ENCODE measurements at regions not wholly inside any gene's neighbourhood (a gene's known extent, or its start where the extent isn't known, plus 50 kb on each side); places are given as distances from the start of the nearest gene placed in this dataset.

- peak overlapping the region in 1 of 2 donors; percentile 32 for H3K4me3 Mint-ChIP-seq
Observed at GRCh38 chr11:116421529-116422185, 351.1 kb downstream of the BUD13 start.

GRCh38 chr11:116420770-116421528, 351.8 kb downstream of the BUD13 start:
- Mint-ChIP-seq H3K27me3 (ENCODE audit: low read depth in 3 of 3) (peaks cover 3 to 20% (median 3%) of the 10 kb centered on the region in 3 donors), H3K27ac (no peak overlapping the region), H3K36me3 (no peaks in the 10 kb centered on the region), H3K4me3 (no peak overlapping the region), H3K9me3 (peaks cover 0 to 2% (median 0%) of the 10 kb centered on the region in 7 donors), H3K4me1 (no peaks in the 10 kb centered on the region)
- H3K9me3 ChIP-seq (replicated peaks in 1 of 2; ENCODE audit: control insufficient read depth in 1 of 2, insufficient read depth in 1 of 2, low read length in 2 of 2) = no peaks in the 10 kb centered on the region
- H3K4me1 ChIP-seq (ENCODE audit: control insufficient read depth in 1 of 2, insufficient read depth in 2 of 2, low read length in 2 of 2) = no peaks in the 10 kb centered on the region
- no peak for DNase-seq
- H4K20me1 ChIP-seq (ENCODE audit: insufficient read depth, low read length) = no peaks in the 10 kb centered on the region
- H3K36me3 ChIP-seq (replicated peaks in 1 of 2; ENCODE audit: control insufficient read depth in 1 of 2, insufficient read depth in 2 of 2, low read length in 2 of 2) = no peaks in the 10 kb centered on the region
- no peak overlapping the region for H3K4me2 ChIP-seq (replicated peaks; ENCODE audit: extremely low read depth, low read length, poor library complexity, severe bottlenecking)
- WGBS (ENCODE audit: insufficient coverage) = 72% methylated on average over 6 of the region's 9 CpGs
- H2AFZ ChIP-seq (ENCODE audit: insufficient read depth, low read depth, low read length, poor library complexity, severe bottlenecking) = no peak overlapping the region
- H3K27ac ChIP-seq (ENCODE audit: low read depth in 1 of 2, low read length in 2 of 2) = no peak overlapping the region
- no peak overlapping the region for H3K4me3 ChIP-seq (replicated peaks in 1 of 3; ENCODE audit: low read depth in 2 of 3, low read length in 3 of 3)
- H3K27me3 ChIP-seq (ENCODE audit: control insufficient read depth in 2 of 2, insufficient read depth in 2 of 2, low read length in 2 of 2) = no peaks in the 10 kb centered on the region
- no peak overlapping the region for H3K9ac ChIP-seq (ENCODE audit: insufficient read depth, low read length, poor library complexity, severe bottlenecking)
- no peaks in the 10 kb centered on the region for H3K79me2 ChIP-seq (ENCODE audit: insufficient read depth, low read length)
- no peak for TF ChIP-seq CTCF (IDR thresholded peaks at IDR 0.05)
- intact Hi-C loops (cut with micrococcal nuclease) = no loop called here

More at GRCh38 chr11:116421529-116422185, 351.1 kb downstream of the BUD13 start:
- H3K4me2 ChIP-seq (replicated peaks; ENCODE audit: extremely low read depth, low read length, poor library complexity, severe bottlenecking) = no peak overlapping the region
- Mint-ChIP-seq H3K27ac (no peak overlapping the region), H3K36me3 (no peaks in the 10 kb centered on the region), H3K4me1 (no peaks in the 10 kb centered on the region), H3K27me3 (ENCODE audit: low read depth in 3 of 3) (peaks cover 3 to 17% (median 3%) of the 10 kb centered on the region in 3 donors), H3K9me3 (peaks cover 0 to 2% (median 0%) of the 10 kb centered on the region in 7 donors)
- WGBS (ENCODE audit: insufficient coverage) = 72% methylated on average over 11 of the region's 16 CpGs
- no peaks in the 10 kb centered on the region for H3K27me3 ChIP-seq (ENCODE audit: control insufficient read depth in 2 of 2, insufficient read depth in 2 of 2, low read length in 2 of 2)
- TF ChIP-seq CTCF (IDR thresholded peaks at IDR 0.05) = no peak
- H2AFZ ChIP-seq (ENCODE audit: insufficient read depth, low read depth, low read length, poor library complexity, severe bottlenecking) = no peak overlapping the region
- H3K27ac ChIP-seq (ENCODE audit: low read depth in 1 of 2, low read length in 2 of 2) = no peak overlapping the region
- intact Hi-C loops (cut with micrococcal nuclease) = no loop called here
- H3K36me3 ChIP-seq (replicated peaks in 1 of 2; ENCODE audit: control insufficient read depth in 1 of 2, insufficient read depth in 2 of 2, low read length in 2 of 2) = no peaks in the 10 kb centered on the region
- H3K4me1 ChIP-seq (ENCODE audit: control insufficient read depth in 1 of 2, insufficient read depth in 2 of 2, low read length in 2 of 2) = no peaks in the 10 kb centered on the region
- no peaks in the 10 kb centered on the region for H4K20me1 ChIP-seq (ENCODE audit: insufficient read depth, low read length)
- no peak for DNase-seq
- H3K79me2 ChIP-seq (ENCODE audit: insufficient read depth, low read length) = no peaks in the 10 kb centered on the region
- no peak overlapping the region for H3K4me3 ChIP-seq (replicated peaks in 1 of 3; ENCODE audit: low read depth in 2 of 3, low read length in 3 of 3)
- H3K9ac ChIP-seq (ENCODE audit: insufficient read depth, low read length, poor library complexity, severe bottlenecking) = no peak overlapping the region
- no peaks in the 10 kb centered on the region for H3K9me3 ChIP-seq (replicated peaks in 1 of 2; ENCODE audit: control insufficient read depth in 1 of 2, insufficient read depth in 1 of 2, low read length in 2 of 2)

Measured in CD14-positive monocyte (primary cell).